ENCODE measurements at regions not wholly inside any gene's neighbourhood (a gene's known extent, or its start where the extent isn't known, plus 50 kb on each side); places are given as distances from the start of the nearest gene placed in this dataset.

DNA sequence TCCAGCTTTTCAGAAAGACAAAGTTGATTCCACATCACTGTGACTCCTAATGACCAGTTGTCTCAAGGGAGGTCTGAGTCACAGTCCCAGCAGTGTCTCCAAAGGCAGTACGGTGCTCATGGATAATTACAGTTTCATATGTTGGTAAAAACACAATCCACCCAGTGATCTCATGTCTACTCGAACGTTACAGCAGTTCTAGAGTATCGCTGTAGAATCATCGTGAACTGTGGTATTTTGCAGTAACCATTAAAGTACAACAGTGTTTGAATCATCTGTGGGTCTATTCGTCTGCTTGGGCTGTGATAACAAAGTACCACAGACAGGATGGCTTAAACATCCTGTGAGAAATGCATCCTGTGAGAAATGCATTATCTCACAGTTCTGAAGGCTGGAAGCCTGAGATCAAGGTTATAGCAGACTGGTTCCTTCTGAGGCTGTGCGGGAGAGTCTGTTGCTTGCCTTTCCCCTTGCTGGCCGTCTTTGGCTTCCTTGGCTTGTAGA is 121.1 kb upstream of the SORBS2 start:
- TF ChIP-seq, protein P1, sequence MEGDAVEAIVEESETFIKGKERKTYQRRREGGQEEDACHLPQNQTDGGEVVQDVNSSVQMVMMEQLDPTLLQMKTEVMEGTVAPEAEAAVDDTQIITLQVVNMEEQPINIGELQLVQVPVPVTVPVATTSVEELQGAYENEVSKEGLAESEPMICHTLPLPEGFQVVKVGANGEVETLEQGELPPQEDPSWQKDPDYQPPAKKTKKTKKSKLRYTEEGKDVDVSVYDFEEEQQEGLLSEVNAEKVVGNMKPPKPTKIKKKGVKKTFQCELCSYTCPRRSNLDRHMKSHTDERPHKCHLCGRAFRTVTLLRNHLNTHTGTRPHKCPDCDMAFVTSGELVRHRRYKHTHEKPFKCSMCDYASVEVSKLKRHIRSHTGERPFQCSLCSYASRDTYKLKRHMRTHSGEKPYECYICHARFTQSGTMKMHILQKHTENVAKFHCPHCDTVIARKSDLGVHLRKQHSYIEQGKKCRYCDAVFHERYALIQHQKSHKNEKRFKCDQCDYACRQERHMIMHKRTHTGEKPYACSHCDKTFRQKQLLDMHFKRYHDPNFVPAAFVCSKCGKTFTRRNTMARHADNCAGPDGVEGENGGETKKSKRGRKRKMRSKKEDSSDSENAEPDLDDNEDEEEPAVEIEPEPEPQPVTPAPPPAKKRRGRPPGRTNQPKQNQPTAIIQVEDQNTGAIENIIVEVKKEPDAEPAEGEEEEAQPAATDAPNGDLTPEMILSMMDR (conservative IDR thresholded peaks at IDR 0.05; ENCODE audit: low read depth, low read length) = no peak
- TF ChIP-seq EZH2phosphoT487 (IDR thresholded peaks at IDR 0.05; ENCODE audit: borderline replicate concordance, low read length) (no peak), EZH2 (IDR thresholded peaks at IDR 0.05; ENCODE audit: low read length, unreplicated experiment) (no peak)

Data from PC-3 (cell line).